ENCODE measurements at regions not wholly inside any gene's neighbourhood (a gene's known extent, or its start where the extent isn't known, plus 50 kb on each side); places are given as distances from the start of the nearest gene placed in this dataset.

DNA sequence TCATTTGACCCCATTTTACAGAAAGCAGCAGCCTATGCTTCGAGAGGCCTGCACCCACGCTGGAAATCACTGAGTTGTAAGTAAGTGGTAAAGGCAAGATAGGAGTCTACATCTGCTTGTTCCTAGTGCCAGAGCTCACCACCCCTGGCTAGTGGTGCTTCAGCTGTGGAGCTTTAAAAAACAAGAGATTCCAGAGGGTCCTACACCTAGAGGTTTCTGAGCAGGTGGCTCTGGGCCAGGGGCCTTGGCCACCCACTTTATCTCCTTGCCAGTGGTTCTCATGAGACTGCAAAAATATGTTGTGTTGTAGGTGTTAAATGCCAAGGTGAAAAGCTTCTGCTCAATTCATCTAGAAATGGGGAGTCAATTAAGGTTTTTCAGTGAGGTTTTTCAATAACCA, 60.0 kb upstream of the SERTAD2 start:
- intact Hi-C loops (cut with micrococcal nuclease), result no loop called here
- POLR2A ChIA-PET (ENCODE audit: unreplicated experiment), result no interaction called here
- H3K18ac ChIP-seq (ENCODE audit: low read depth, low read length), result no peak overlapping the region
- no peak overlapping the region for H3K27ac ChIP-seq (ENCODE audit: insufficient read depth, low read length)
- no TSS peak for BruUV-seq (replicated peaks)
- H2BK15ac ChIP-seq (ENCODE audit: low read depth, low read length), result no peak overlapping the region
- H3K56ac ChIP-seq (ENCODE audit: extremely low read depth, insufficient read depth, low read length), result no peak overlapping the region
- no peak overlapping the region for H3K4me3 ChIP-seq (ENCODE audit: insufficient read depth, low read depth, low read length)
- no CpG with 5 or more reads among the region's 2 CpGs for WGBS, 2 experiments (ENCODE audit: extremely low coverage in 2 of 2, insufficient read length in 1 of 2)
- H4K5ac ChIP-seq (ENCODE audit: low read depth, low read length), result no peak overlapping the region
- no peak overlapping the region for H2BK120ac ChIP-seq (ENCODE audit: low read depth, low read length)
- H2BK20ac ChIP-seq (ENCODE audit: low read depth, low read length), result no peak overlapping the region
- no peaks in the 10 kb centered on the region for H3K9me3 ChIP-seq (ENCODE audit: control insufficient read depth, insufficient read depth, low read length)
- H3K79me1 ChIP-seq (ENCODE audit: low read depth in 1 of 2, low read length in 2 of 2), result no peaks in the 10 kb centered on the region; a peak in 1 of 4 replicates
- no peak overlapping the region for H2BK5ac ChIP-seq (ENCODE audit: low read depth, low read length, poor library complexity, severe bottlenecking)
- H4K20me1 ChIP-seq (ENCODE audit: insufficient read depth, low read length), result no peaks in the 10 kb centered on the region
- H2AK5ac ChIP-seq (ENCODE audit: low read depth, low read length), result no peak overlapping the region
- DNase-seq (no peak), ATAC-seq (ENCODE audit: low read depth) (no peak)
- in situ Hi-C loops (cut with MboI; ENCODE audit: low sequenced_read_pairs), result no loop called here
- no peaks in the 10 kb centered on the region for H3K36me3 ChIP-seq (ENCODE audit: control insufficient read depth, insufficient read depth, low read length)
- no peaks in the 10 kb centered on the region for H3K9me1 ChIP-seq (ENCODE audit: insufficient read depth, low read length)
- H3K9ac ChIP-seq (ENCODE audit: low read depth, low read length), result no peak overlapping the region
- no peak overlapping the region for H3K23ac ChIP-seq (ENCODE audit: low read depth, low read length)
- H2AK9ac ChIP-seq (replicated peaks; ENCODE audit: low read depth, low read length, poor library complexity), result no peak overlapping the region
- H3K14ac ChIP-seq (replicated peaks; ENCODE audit: low read depth, low read length), result no peak overlapping the region
- no peaks in the 10 kb centered on the region for H3K27me3 ChIP-seq (ENCODE audit: control insufficient read depth, insufficient read depth, low read length)
- H3K4me1 ChIP-seq (ENCODE audit: control insufficient read depth, insufficient read depth, low read length), result no peaks in the 10 kb centered on the region
- CTCF ChIA-PET, result no interaction called here
- H3K4ac ChIP-seq (ENCODE audit: low read depth, low read length), result no peak overlapping the region
- no peak for TF ChIP-seq CTCF (conservative IDR thresholded peaks at IDR 0.05; ENCODE audit: low read depth, low read length)
- no peak for TF ChIP-seq USF2 (IDR thresholded peaks at IDR 0.05; ENCODE audit: low read depth, low read length)
- TF ChIP-seq MAFK (IDR thresholded peaks at IDR 0.05; ENCODE audit: low read depth, low read length), result no peak
- TF ChIP-seq SMC3 (IDR thresholded peaks at IDR 0.05; ENCODE audit: low read depth, low read length), result no peak
- TF ChIP-seq RFX5 (IDR thresholded peaks at IDR 0.05; ENCODE audit: low read depth, low read length), result no peak
- H4K8ac ChIP-seq (ENCODE audit: low read depth in 2 of 2, low read length in 2 of 2), result no peak overlapping the region
- H3K4me2 ChIP-seq (ENCODE audit: low read depth, low read length), result no peak overlapping the region
- no peak overlapping the region for H4K91ac ChIP-seq (ENCODE audit: insufficient read depth, low read depth, low read length)
- dilution Hi-C loops (cut with HindIII; ENCODE audit: low sequenced_read_pairs, unreplicated experiment), result no loop called here
- H2AFZ ChIP-seq (replicated peaks; ENCODE audit: low read length, poor library complexity), result no peak overlapping the region

All from IMR-90 (cell line).